ENCODE measurements at regions not wholly inside any gene's neighbourhood (a gene's known extent, or its start where the extent isn't known, plus 50 kb on each side); places are given as distances from the start of the nearest gene placed in this dataset.

- TF ChIP-seq CTCF (IDR thresholded peaks at IDR 0.05) = no peak
- no peak for TF ChIP-seq POLR2A (IDR thresholded peaks at IDR 0.05)
These were observed 122.1 kb upstream of the MLN start for GRCh38 chr6:33925936-33926335.

Measured in lower leg skin (tissue), 3 donors.